Coronary artery (tissue), 2 donors: ENCODE measurements at regions not wholly inside any gene's neighbourhood (a gene's known extent, or its start where the extent isn't known, plus 50 kb on each side); places are given as distances from the start of the nearest gene placed in this dataset.
A peak's percentile ranks its signal among the peaks of the same experiment; 100 is the strongest.

ENCODE experiments used
- DNase-seq: peaks from one replicate; pipeline ENCODE4 v3.0.0-alpha.2; 2017; ENCODE audit warnings: low spot score
- H3K27ac ChIP-seq, 2 donors: fragments of 200-600 bp; sonication (generic); one replicate each; pipeline ENCODE4 v1.5.1; 2016 to 2019
- H3K4me3 ChIP-seq: fragments of 200-600 bp; sonication (generic); 2 replicates; pipeline ENCODE4 v1.5.1; 2016; ENCODE audit warnings: mild to moderate bottlenecking, moderate library complexity
- CTCF ChIP-seq: fragments of 200-600 bp; sonication (generic); IDR thresholded peaks from one replicate; pipeline ENCODE4 v1.5.1; 2019; ENCODE audit warnings: antibody characterized with exemption

DNA sequence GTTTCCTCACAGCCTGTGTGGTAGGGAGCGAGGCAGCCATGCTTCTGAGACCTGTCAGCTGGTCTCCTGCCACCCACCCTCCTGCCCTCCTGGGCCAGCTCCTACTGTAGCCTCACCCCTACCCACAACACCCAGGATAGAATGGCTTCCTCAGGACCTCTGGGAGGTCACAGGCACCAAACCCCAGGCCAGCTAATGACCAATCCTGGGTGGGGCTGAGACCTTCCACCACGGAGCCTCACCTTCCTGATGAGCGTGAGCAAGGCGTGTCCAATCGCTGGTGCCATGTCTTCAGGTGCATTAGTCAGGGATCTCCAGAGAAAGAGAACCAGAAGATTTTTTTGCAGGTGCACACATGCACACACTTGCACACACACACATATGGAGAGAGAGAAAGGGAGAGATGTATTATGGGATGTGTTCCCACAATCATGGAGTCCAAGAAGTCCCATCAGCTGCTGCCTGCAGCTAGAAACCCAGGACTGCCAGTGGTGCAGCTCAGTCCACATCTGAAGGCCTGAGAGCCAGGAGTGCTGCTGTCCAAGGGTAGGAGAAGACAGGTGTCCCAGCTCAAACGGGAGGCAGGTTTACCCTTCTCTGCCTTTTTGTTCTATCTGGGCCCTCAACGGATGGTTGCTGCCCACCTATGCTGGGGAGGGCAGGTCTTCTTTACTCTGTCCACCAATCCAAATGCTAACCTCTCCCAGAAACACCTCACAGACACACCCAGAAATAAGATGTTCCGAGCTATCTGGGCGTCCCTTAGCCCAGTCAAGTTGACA, 70.4 kb upstream of the HDAC4 start:
- Histone ChIP-seq H3K27ac (no peak overlapping the region), H3K4me3 (no peak overlapping the region)
- TF ChIP-seq CTCF = no peak
- peak; percentile 53 for DNase-seq

- Histone ChIP-seq H3K4me3 (no peak overlapping the region), H3K27ac (no peak overlapping the region)
- TF ChIP-seq CTCF = no peak
- peak; percentile 47 for DNase-seq
Observed at GRCh38 chr2:239470151-239470900, 69.5 kb upstream of the HDAC4 start.

DNA sequence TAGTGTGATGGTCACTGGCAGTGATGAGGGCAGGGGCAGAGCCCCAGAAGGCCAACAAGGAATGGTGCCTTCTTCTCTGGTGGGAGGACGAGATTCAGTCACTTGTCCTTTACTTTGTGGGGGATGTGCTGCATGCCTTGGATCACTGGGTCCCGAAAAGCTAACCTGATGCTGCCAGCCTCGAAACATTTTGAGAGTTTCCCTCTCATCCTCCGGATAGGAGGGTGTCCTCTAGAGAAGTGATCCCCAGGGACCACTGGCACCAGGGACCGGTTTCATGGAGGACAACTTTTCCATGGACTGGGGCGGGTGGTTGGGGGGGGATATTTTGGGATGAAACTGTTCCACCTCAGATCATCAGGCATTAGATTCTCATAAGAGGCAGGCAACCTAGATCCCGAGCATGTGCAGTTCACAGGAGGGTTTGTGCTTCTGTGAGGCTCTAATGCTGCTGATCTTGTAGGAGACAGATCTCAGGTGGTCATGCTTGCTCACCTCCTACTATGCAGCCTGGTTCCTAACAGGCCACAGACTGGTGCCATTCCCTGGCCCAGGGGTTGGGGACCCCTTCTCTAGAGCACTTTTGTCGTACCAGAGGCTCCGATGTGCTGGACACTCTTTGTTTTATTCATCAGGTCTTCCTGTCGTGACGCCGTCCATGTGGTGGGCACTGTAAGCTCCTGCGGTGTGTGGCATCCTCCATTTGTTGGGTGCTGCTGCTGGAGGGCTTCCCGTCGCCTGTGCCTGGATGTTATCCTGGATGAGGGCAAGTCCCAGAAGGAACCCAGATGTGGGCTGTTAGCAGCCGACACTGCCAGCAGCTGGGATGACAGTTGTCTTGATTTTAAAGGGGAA, 68.5 kb upstream of the HDAC4 start:
- peak; percentile 58 for DNase-seq
- no peak for TF ChIP-seq CTCF
- Histone ChIP-seq H3K4me3 (no peak overlapping the region), H3K27ac (no peak overlapping the region)

GRCh38 chr2:239468491-239469105, 67.8 kb upstream of the HDAC4 start:
- Histone ChIP-seq H3K27ac (no peak overlapping the region), H3K4me3 (no peak overlapping the region)
- peak; percentile 59 for DNase-seq
- TF ChIP-seq CTCF = no peak

DNA sequence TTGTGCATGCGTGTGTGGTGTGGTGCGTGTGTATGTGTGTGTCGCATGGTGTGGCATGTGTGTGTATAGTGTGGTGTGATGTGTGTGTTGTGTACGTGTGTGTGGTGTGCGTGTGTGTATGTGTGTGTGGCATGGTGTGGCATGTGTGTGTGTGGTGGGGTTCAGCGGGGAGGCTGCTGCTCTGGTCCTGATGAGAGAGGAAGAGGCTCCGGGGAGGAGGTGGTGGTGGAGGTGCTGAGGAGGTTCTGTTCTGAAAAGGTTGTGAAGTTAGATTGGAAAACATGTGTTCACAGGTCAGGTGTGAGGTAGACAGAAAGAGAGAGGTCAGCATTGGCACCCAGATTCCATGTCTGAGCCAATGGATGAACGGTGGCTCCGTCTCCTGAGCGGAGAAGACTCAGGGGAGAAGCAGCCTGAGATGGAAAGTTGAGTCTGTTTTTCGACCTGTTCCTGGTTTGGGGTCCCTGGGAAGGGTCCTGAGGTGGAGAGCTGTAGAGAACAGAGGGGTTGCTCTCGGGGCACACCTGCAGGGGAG, 67.2 kb upstream of the HDAC4 start:
- H3K27ac ChIP-seq = no peak overlapping the region
- peak; percentile 41 for DNase-seq
- no peak overlapping the region for H3K4me3 ChIP-seq
- no peak for TF ChIP-seq CTCF

- Histone ChIP-seq H3K4me3 (no peak overlapping the region), H3K27ac (no peak overlapping the region)
- TF ChIP-seq CTCF = no peak
- peak; percentile 40 for DNase-seq
Observed at GRCh38 chr2:239467281-239467955, 66.6 kb upstream of the HDAC4 start.
